ENCODE measurements at regions not wholly inside any gene's neighbourhood (a gene's known extent, or its start where the extent isn't known, plus 50 kb on each side); places are given as distances from the start of the nearest gene placed in this dataset.

DNA sequence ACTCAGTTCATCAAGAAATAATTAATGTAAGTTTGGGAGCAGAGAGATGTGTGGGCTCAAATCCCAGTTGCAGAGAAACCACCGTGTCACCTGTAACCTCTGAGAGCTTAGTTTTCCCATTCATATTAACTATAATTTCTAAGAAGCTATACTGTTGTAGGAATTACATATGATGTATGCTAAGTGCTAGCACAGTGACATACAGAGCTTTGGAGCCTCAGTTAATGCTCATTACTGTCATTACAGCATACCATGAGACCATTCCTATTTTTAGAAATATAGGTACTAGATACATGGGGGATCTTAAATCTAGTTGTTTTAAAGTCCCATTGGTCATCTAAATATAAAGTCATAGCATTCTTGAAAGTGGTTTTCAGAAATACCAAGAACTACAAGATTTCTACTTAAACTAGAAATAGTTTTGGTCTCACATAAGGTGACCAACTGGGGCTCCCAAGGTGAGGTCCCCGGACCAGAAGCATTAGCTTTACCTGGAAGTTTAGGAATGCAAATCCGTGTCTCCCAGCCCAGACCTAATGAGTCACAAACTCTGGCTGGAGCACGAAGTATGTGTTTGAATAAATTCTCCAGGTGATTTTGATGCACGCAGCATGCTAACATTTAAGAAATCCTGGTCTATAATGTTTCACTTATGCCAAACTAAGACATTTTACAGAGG lies 144.6 kb downstream of the LACC1 start:
- H3K79me1 ChIP-seq (ENCODE audit: low read depth, low read length) = no peaks in the 10 kb centered on the region
- no peaks in the 10 kb centered on the region for H3K79me2 ChIP-seq (ENCODE audit: control insufficient read depth in 1 of 2, insufficient read depth in 2 of 2, low read length in 2 of 2)
- H3K23me2 ChIP-seq (ENCODE audit: low read depth, low read length) = no peaks in the 10 kb centered on the region
- H3K27me3 ChIP-seq (replicated peaks in 1 of 4; ENCODE audit: control insufficient read depth in 3 of 4, extremely low read depth in 1 of 4, insufficient read depth in 3 of 4, low read length in 3 of 4) = no peaks in the 10 kb centered on the region
- ChIA-PET POLR2A (ENCODE audit: partially characterized antibody) (interaction anchor here (1.4 kb wide), 1 partner anchor 12 kb away, joined by 3 read pairs; no protein-coding TSS in a partner anchor), CTCF (ENCODE audit: partially characterized antibody) (interaction anchor here (0.6 to 1.3 kb wide), 6 partner anchors 71 to 867 kb away, joined by 3 to 5 read pairs (median 4); no protein-coding TSS in a partner anchor)
- WGBS, 2 experiments (ENCODE audit: extremely low coverage in 1 of 2, insufficient coverage in 1 of 2, insufficient read length in 1 of 2, insufficient replicate concordance in 2 of 2, low coverage in 1 of 2, low lambda C conversion rate in 2 of 2, missing lambda C conversion rate in 1 of 2) = 89% methylated on average over 5 of the region's 5 CpGs; no CpG with 5 or more reads in 1 of the 2 experiments
- no peak overlapping the region for H3K18ac ChIP-seq (ENCODE audit: extremely low read depth, low read length)
- H3K4me2 ChIP-seq (ENCODE audit: insufficient read depth in 1 of 2, low read depth in 2 of 2, low read length in 2 of 2) = no peak overlapping the region
- no peak overlapping the region for H3K4me3 ChIP-seq (ENCODE audit: extremely low read depth in 1 of 4, insufficient read depth in 2 of 4, low read depth in 3 of 4, low read length in 4 of 4)
- no peak overlapping the region for H2BK120ac ChIP-seq (replicated peaks; ENCODE audit: low read depth, low read length)
- H4K20me1 ChIP-seq (replicated peaks in 1 of 2; ENCODE audit: control insufficient read depth in 1 of 2, insufficient read depth in 2 of 2, low read length in 2 of 2) = no peaks in the 10 kb centered on the region
- H3K9ac ChIP-seq (replicated peaks in 1 of 4; ENCODE audit: extremely low read depth in 1 of 4, low read depth in 3 of 4, low read length in 3 of 4) = no peak overlapping the region
- TF ChIP-seq NANOG (IDR thresholded peaks at IDR 0.05; ENCODE audit: insufficient read depth, low read depth, low read length, poor library complexity, severe bottlenecking) (no peak), ZNF274 (IDR thresholded peaks at IDR 0.05; ENCODE audit: borderline replicate concordance, extremely low read depth, low read length) (no peak), TCF12 (IDR thresholded peaks at IDR 0.05; ENCODE audit: low read depth, low read length) (no peak), TAF1 (IDR thresholded peaks at IDR 0.05; ENCODE audit: low read depth, low read length) (no peak), CBX5 (IDR thresholded peaks at IDR 0.05; ENCODE audit: low read depth, low read length) (no peak), SP2 (IDR thresholded peaks at IDR 0.05; ENCODE audit: low read length) (no peak), SAP30 (IDR thresholded peaks at IDR 0.05; ENCODE audit: insufficient read depth, insufficient replicate concordance, low read length) (no peak), CEBPB (IDR thresholded peaks at IDR 0.05; ENCODE audit: low read depth, low read length) (no peak), EP300 (IDR thresholded peaks at IDR 0.05; ENCODE audit: borderline replicate concordance in 1 of 2, low read depth in 2 of 2, low read length in 2 of 2) (no peak), POLR2AphosphoS5 (IDR thresholded peaks at IDR 0.05; ENCODE audit: low read depth, low read length) (no peak)
- no peaks in the 10 kb centered on the region for H3K36me3 ChIP-seq (ENCODE audit: control insufficient read depth in 2 of 4, insufficient read depth in 4 of 4, low read length in 3 of 4)
- H3K4ac ChIP-seq (replicated peaks; ENCODE audit: insufficient read length, low read depth, low read length) = no peak overlapping the region
- H2BK15ac ChIP-seq (ENCODE audit: low read length) = no peak overlapping the region
- no peaks in the 10 kb centered on the region for H3K9me3 ChIP-seq (ENCODE audit: insufficient read depth in 2 of 2, low read depth in 1 of 2, low read length in 1 of 2)
- no peak overlapping the region for H2BK5ac ChIP-seq (ENCODE audit: low read depth, low read length)
- H4K91ac ChIP-seq (replicated peaks; ENCODE audit: insufficient read length, low read length) = no peak overlapping the region
- H4K5ac ChIP-seq (ENCODE audit: insufficient read length, low read depth, low read length) = no peak overlapping the region
- no peak overlapping the region for H2BK20ac ChIP-seq (ENCODE audit: low read length)
- DNase-seq (ENCODE audit: low read depth in 1 of 2, low spot score in 2 of 2) = no peak
- no peak overlapping the region for H4K8ac ChIP-seq (ENCODE audit: extremely low read depth, insufficient read depth, low read length)
- H3K23ac ChIP-seq (ENCODE audit: insufficient read length) = no peak overlapping the region
- no peak overlapping the region for H3K14ac ChIP-seq (ENCODE audit: insufficient read length)
- no peaks in the 10 kb centered on the region for H3K4me1 ChIP-seq (replicated peaks in 1 of 4; ENCODE audit: control insufficient read depth in 3 of 4, insufficient read depth in 4 of 4, low read length in 3 of 4)
- FAIRE-seq = no peak
- H3K56ac ChIP-seq (replicated peaks; ENCODE audit: insufficient read length, low read depth, low read length) = no peak overlapping the region
- H2AK5ac ChIP-seq (ENCODE audit: low read depth, low read length) = no peak overlapping the region
- no peak overlapping the region for H2BK12ac ChIP-seq (ENCODE audit: low read depth, low read length)
- H2AFZ ChIP-seq (ENCODE audit: low read length) = no peak overlapping the region
- no peak overlapping the region for H3K27ac ChIP-seq (ENCODE audit: low read depth, low read length)
